Epithelial cell of esophagus (primary cell): ENCODE measurements at regions not wholly inside any gene's neighbourhood (a gene's known extent, or its start where the extent isn't known, plus 50 kb on each side); places are given as distances from the start of the nearest gene placed in this dataset.

ENCODE experiments used
- DNase-seq: peaks from one replicate; pipeline ENCODE4 v3.0.0; 2010; ENCODE audit warnings: low read depth
- H3K4me3 ChIP-seq: 2 replicates; pipeline ENCODE4 v1.5.1; 2011; ENCODE audit warnings: mild to moderate bottlenecking, low read length, control low read depth
- CTCF ChIP-seq: IDR thresholded peaks from 2 replicates; pipeline ENCODE4 v1.5.1; 2011; ENCODE audit warnings: low read depth, mild to moderate bottlenecking, low read length, control low read depth, inconsistent platforms; ENCODE audit not compliant: insufficient read depth; ENCODE audit errors: missing control alignments

DNA sequence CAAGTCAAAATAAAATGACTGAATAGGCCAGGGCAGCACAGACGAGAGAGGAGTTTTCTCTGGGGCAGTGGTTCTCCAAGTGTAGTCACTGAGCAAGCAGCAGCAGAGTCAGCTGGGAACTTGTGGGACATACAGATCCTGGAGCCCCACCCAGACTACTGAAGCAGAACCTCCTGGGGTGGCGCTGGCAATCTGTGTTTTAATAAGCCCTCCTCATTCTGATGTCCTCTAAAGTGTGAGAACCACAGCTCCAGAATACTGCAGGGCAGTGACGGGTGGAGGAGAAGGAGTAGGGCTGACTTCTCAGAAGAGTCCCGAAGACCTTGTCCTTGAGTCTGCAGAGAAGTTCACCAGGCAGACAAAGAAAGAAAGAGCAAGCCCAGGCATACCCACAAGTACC lies 251.3 kb upstream of the HES1 start:
- no peak overlapping the region for H3K4me3 ChIP-seq
- no peak for TF ChIP-seq CTCF
- peak; percentile 35 for DNase-seq

DNA sequence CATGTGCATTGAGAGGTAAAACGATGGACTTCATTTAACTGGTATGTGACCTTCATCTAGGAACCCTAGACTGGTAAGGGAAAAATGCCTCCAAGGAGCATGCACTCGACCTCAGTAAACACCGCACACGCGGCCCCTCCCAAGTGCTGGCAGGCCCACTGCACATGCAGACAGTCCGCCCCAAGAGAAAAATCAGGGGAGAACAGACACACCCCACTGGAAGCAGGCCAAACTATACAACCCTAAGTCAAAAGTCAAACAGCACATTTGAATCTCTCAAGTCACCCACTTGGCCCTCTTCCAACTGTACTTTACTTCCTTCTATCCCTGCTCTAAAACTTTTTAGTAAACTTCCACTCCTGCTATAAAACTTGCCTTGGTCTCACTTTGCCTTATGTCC lies 250.1 kb upstream of the HES1 start:
- DNase-seq, result peak; percentile 46
- TF ChIP-seq CTCF, result no peak

GRCh38 chr3:193890016-193890897 lies 245.7 kb upstream of the HES1 start:
- H3K4me3 ChIP-seq, result no peak overlapping the region
- DNase-seq, result no peak
- TF ChIP-seq CTCF, result no peak

More for the DNA sequence above, 250.1 kb upstream of the HES1 start:
- H3K4me3 ChIP-seq, result no peak overlapping the region

- no peak for TF ChIP-seq CTCF
- no peak for DNase-seq
- H3K4me3 ChIP-seq, result no peak overlapping the region
Measured at GRCh38 chr3:193894121-193894863, 241.7 kb upstream of the HES1 start.

DNA sequence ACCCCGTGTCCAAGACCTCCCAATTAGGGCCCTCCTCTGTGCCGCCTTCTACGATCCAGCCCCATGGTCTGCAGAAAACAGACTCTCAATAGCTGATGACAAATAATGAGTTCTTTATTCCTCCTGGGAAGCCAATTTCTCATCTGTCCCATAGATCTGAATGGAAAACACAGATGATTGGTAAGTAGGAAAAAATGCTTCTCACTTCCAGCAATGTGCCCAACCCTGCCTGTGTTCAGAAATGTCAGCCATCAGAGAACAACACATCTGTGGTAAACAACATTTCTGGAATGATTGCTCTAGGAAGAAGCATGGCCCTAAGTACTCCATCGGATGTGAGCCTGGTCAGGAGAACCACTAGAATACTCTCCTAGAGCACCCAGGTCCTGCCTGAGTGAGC lies 240.5 kb upstream of the HES1 start:
- H3K4me3 ChIP-seq, result no peak overlapping the region
- no peak for TF ChIP-seq CTCF
- no peak for DNase-seq

GRCh38 chr3:193896419-193896818 lies 239.5 kb upstream of the HES1 start:
- H3K4me3 ChIP-seq, result no peak overlapping the region
- DNase-seq, result peak; percentile 46
- TF ChIP-seq CTCF, result no peak
